ENCODE measurements at regions not wholly inside any gene's neighbourhood (a gene's known extent, or its start where the extent isn't known, plus 50 kb on each side); places are given as distances from the start of the nearest gene placed in this dataset.

DNA sequence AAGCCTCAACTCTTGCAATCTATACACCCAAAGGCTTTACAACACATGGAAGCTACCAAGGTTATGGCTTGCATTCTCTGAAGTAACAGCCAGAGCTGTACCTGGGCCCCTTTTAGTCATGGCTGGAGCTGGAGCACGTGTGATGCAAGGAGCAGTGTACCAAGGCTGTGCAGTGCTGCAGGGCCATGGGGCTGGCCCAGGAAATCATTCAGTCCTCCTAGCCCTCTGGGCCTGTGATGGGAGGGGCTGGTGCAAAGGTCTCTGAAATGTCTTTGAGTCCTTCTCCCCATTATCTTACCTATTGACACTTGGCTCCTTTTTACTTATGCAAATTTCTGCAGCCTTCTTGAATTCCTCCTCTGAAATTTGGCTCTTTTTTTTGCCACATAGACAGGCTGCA lies 500.1 kb upstream of the FAM47C start:
- Histone ChIP-seq H3F3A (ENCODE audit: insufficient read depth) (no peaks in the 10 kb centered on the region), H4K20me1 (ENCODE audit: low read depth, low read length) (no peaks in the 10 kb centered on the region), H3K4me3 (ENCODE audit: insufficient read depth, low read length, poor library complexity, severe bottlenecking) (no peak overlapping the region), H3K36me3 (ENCODE audit: low read length) (no peaks in the 10 kb centered on the region), H3K27me3 (ENCODE audit: low read length) (no peaks in the 10 kb centered on the region), H3K79me2 (ENCODE audit: insufficient read depth, low read length) (no peaks in the 10 kb centered on the region), H3K9me3 (ENCODE audit: insufficient read depth, low read length) (no peaks in the 10 kb centered on the region), H3K27ac (ENCODE audit: low read depth, low read length) (no peak overlapping the region), H3K9me2 (replicated peaks; ENCODE audit: insufficient read depth, low read length) (no peaks in the 10 kb centered on the region), H3K4me2 (ENCODE audit: low read depth, low read length, poor library complexity, severe bottlenecking) (no peak overlapping the region), H3K9ac (ENCODE audit: low read length) (no peak overlapping the region), H2AFZ (ENCODE audit: low read depth, low read length, severe bottlenecking) (no peak overlapping the region)
- TF ChIP-seq, protein P1, sequence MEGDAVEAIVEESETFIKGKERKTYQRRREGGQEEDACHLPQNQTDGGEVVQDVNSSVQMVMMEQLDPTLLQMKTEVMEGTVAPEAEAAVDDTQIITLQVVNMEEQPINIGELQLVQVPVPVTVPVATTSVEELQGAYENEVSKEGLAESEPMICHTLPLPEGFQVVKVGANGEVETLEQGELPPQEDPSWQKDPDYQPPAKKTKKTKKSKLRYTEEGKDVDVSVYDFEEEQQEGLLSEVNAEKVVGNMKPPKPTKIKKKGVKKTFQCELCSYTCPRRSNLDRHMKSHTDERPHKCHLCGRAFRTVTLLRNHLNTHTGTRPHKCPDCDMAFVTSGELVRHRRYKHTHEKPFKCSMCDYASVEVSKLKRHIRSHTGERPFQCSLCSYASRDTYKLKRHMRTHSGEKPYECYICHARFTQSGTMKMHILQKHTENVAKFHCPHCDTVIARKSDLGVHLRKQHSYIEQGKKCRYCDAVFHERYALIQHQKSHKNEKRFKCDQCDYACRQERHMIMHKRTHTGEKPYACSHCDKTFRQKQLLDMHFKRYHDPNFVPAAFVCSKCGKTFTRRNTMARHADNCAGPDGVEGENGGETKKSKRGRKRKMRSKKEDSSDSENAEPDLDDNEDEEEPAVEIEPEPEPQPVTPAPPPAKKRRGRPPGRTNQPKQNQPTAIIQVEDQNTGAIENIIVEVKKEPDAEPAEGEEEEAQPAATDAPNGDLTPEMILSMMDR (IDR thresholded peaks at IDR 0.05; ENCODE audit: insufficient read depth, low read length, poor library complexity, severe bottlenecking): no peak
- TF ChIP-seq EZH2phosphoT487 (conservative IDR thresholded peaks at IDR 0.05; ENCODE audit: low read length): no peak

DNA sequence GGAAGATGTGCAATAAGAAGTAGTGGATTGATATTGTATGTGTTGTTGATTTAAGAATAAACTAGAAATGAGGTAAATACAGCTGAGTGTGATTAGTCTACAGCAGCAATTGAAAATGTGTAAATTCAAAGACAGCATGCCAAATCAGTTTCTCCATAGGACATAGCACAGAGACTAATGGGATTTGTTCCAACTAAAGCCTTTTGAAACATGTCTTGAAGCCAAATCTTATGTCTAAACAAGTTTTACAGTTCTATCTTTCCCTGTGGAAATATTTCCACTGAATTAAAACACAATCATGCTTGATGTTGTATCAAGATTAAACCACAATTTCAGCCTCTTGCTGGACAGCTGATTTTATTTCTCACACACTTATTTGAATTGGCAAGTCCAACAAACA lies 497.4 kb upstream of the FAM47C start:
- Histone ChIP-seq H3K4me3 (ENCODE audit: insufficient read depth, low read length, poor library complexity, severe bottlenecking) (no peak overlapping the region), H3K27ac (ENCODE audit: low read depth, low read length) (no peak overlapping the region), H4K20me1 (ENCODE audit: low read depth, low read length) (no peaks in the 10 kb centered on the region), H3K9me3 (ENCODE audit: insufficient read depth, low read length) (no peaks in the 10 kb centered on the region), H3K9me2 (replicated peaks; ENCODE audit: insufficient read depth, low read length) (no peaks in the 10 kb centered on the region), H3F3A (ENCODE audit: insufficient read depth) (no peaks in the 10 kb centered on the region), H3K36me3 (ENCODE audit: low read length) (no peaks in the 10 kb centered on the region), H3K79me2 (ENCODE audit: insufficient read depth, low read length) (no peaks in the 10 kb centered on the region), H3K9ac (ENCODE audit: low read length) (no peak overlapping the region), H2AFZ (ENCODE audit: low read depth, low read length, severe bottlenecking) (no peak overlapping the region), H3K4me2 (ENCODE audit: low read depth, low read length, poor library complexity, severe bottlenecking) (no peak overlapping the region), H3K27me3 (ENCODE audit: low read length) (no peaks in the 10 kb centered on the region)
- no peak for TF ChIP-seq EZH2phosphoT487 (conservative IDR thresholded peaks at IDR 0.05; ENCODE audit: low read length)
- TF ChIP-seq, protein P1 (IDR thresholded peaks at IDR 0.05; ENCODE audit: insufficient read depth, low read length, poor library complexity, severe bottlenecking): no peak

DNA sequence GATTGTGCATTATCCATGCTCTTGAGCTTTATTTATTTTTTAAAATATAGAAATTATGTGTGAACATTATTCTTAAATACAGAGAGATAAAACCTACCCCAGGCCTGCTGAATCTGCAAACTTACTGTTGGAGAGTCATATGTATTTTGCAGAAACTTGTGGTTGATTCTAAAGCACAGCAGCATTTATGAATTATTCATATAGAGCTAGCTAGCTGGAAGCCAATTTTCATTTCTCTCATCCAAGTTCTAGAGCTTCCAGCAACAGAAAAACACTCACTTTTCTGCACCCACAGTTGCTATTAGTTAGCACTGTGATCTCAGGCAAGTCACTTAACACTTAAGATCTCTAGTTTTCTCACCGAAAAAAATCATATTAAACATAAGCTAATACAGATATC lies 479.5 kb upstream of the FAM47C start:
- H3K4me2 ChIP-seq (ENCODE audit: low read depth, low read length, poor library complexity, severe bottlenecking): no peak overlapping the region
- H3K9me2 ChIP-seq (replicated peaks; ENCODE audit: insufficient read depth, low read length): no peaks in the 10 kb centered on the region
- H3K9me3 ChIP-seq (ENCODE audit: insufficient read depth, low read length): no peaks in the 10 kb centered on the region
- no peak overlapping the region for H2AFZ ChIP-seq (ENCODE audit: low read depth, low read length, severe bottlenecking)
- no peaks in the 10 kb centered on the region for H3K36me3 ChIP-seq (ENCODE audit: low read length)
- no peak overlapping the region for H3K4me3 ChIP-seq (ENCODE audit: insufficient read depth, low read length, poor library complexity, severe bottlenecking)
- no peaks in the 10 kb centered on the region for H3K27me3 ChIP-seq (ENCODE audit: low read length)
- TF ChIP-seq EZH2phosphoT487 (conservative IDR thresholded peaks at IDR 0.05; ENCODE audit: low read length): no peak
- TF ChIP-seq, protein P1 (IDR thresholded peaks at IDR 0.05; ENCODE audit: insufficient read depth, low read length, poor library complexity, severe bottlenecking): no peak
- H3K9ac ChIP-seq (ENCODE audit: low read length): no peak overlapping the region
- H3F3A ChIP-seq (ENCODE audit: insufficient read depth): no peaks in the 10 kb centered on the region
- no peak overlapping the region for H3K27ac ChIP-seq (ENCODE audit: low read depth, low read length)
- H3K79me2 ChIP-seq (ENCODE audit: insufficient read depth, low read length): no peaks in the 10 kb centered on the region
- no peaks in the 10 kb centered on the region for H4K20me1 ChIP-seq (ENCODE audit: low read depth, low read length)

Measured in SU-DHL-6 (cell line).